Kidney epithelial cell (primary cell): ENCODE measurements at regions not wholly inside any gene's neighbourhood (a gene's known extent, or its start where the extent isn't known, plus 50 kb on each side); places are given as distances from the start of the nearest gene placed in this dataset.

Experiments used
- DNase-seq: peaks from one replicate; pipeline ENCODE4 v3.0.0-alpha.2; 2010; ENCODE audit warnings: low read depth
- H3K27me3 ChIP-seq: 2 replicates; pipeline ENCODE4 v1.6.0; 2011; ENCODE audit warnings: low read length; ENCODE audit not compliant: control insufficient read depth, insufficient read depth
- H3K36me3 ChIP-seq: 2 replicates; pipeline ENCODE4 v1.5.1; 2011; ENCODE audit warnings: low read length; ENCODE audit not compliant: control insufficient read depth, insufficient read depth
- H3K4me3 ChIP-seq: 2 replicates; pipeline ENCODE4 v1.5.1; 2011; ENCODE audit warnings: low read depth, mild to moderate bottlenecking, control low read depth, low read length
- CTCF ChIP-seq: IDR thresholded peaks from 2 replicates; pipeline ENCODE4 v1.5.1; 2011; ENCODE audit warnings: mild to moderate bottlenecking, moderate library complexity, low read length, control low read depth, inconsistent platforms; ENCODE audit not compliant: insufficient read depth, poor library complexity, severe bottlenecking

GRCh38 chr3:182220013-182220412 is 508.3 kb downstream of the SOX2 start:
- no peak overlapping the region for H3K4me3 ChIP-seq
- no peak for TF ChIP-seq CTCF
- H3K27me3 ChIP-seq = no peaks in the 10 kb centered on the region
- no peak for DNase-seq
- no peaks in the 10 kb centered on the region for H3K36me3 ChIP-seq

- no peaks in the 10 kb centered on the region for H3K27me3 ChIP-seq
- H3K4me3 ChIP-seq = no peak overlapping the region
- no peak for DNase-seq
- H3K36me3 ChIP-seq = no peaks in the 10 kb centered on the region
- TF ChIP-seq CTCF = no peak
Observed at GRCh38 chr3:182220471-182220870, 508.7 kb downstream of the SOX2 start.

- no peaks in the 10 kb centered on the region for H3K36me3 ChIP-seq
- H3K27me3 ChIP-seq = no peaks in the 10 kb centered on the region
- no peak for DNase-seq
- H3K4me3 ChIP-seq = no peak overlapping the region
- no peak for TF ChIP-seq CTCF
Observed at GRCh38 chr3:182226995-182227394, 515.3 kb downstream of the SOX2 start.

- Histone ChIP-seq H3K36me3 (no peaks in the 10 kb centered on the region), H3K4me3 (no peak overlapping the region), H3K27me3 (no peaks in the 10 kb centered on the region)
- DNase-seq = no peak
- TF ChIP-seq CTCF = no peak
Observed at GRCh38 chr3:182233405-182233804, 521.7 kb downstream of the SOX2 start.

GRCh38 chr3:182233957-182234356 is 522.2 kb downstream of the SOX2 start:
- no peak for TF ChIP-seq CTCF
- H3K36me3 ChIP-seq = no peaks in the 10 kb centered on the region
- H3K27me3 ChIP-seq = no peaks in the 10 kb centered on the region
- no peak overlapping the region for H3K4me3 ChIP-seq
- no peak for DNase-seq

GRCh38 chr3:182234881-182235280 is 523.2 kb downstream of the SOX2 start:
- Histone ChIP-seq H3K36me3 (no peaks in the 10 kb centered on the region), H3K4me3 (no peak overlapping the region), H3K27me3 (no peaks in the 10 kb centered on the region)
- no peak for DNase-seq
- TF ChIP-seq CTCF = no peak
